NCI-H2196 (cell line): ENCODE measurements at regions not wholly inside any gene's neighbourhood (a gene's known extent, or its start where the extent isn't known, plus 50 kb on each side); places are given as distances from the start of the nearest gene placed in this dataset.

Source experiments
- DNase-seq: peaks from one replicate; lab custom pipeline; 2025; ENCODE audit not compliant: unreplicated experiment; lab: John Stamatoyannopoulos, UW

DNA sequence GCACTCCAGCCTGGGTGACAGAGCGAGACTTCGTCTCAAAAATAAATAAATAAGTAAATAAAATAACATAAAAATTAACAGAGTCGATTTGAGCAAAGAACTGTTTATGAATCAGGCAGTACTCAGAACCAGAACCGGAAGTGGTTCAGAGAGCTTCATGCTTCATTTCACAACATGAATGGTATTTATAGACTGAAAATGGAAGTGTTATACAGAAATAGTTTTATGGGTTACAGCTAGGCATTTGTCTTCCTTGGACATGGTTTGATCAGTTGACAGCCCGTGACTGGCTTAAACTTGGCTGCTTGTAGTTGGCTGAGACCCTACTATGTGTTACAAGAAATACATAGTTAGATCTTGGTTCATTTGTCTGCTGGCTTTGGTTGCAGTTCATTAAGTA is 216.0 kb upstream of the MCTP2 start:
- DNase-seq: no peak

DNA sequence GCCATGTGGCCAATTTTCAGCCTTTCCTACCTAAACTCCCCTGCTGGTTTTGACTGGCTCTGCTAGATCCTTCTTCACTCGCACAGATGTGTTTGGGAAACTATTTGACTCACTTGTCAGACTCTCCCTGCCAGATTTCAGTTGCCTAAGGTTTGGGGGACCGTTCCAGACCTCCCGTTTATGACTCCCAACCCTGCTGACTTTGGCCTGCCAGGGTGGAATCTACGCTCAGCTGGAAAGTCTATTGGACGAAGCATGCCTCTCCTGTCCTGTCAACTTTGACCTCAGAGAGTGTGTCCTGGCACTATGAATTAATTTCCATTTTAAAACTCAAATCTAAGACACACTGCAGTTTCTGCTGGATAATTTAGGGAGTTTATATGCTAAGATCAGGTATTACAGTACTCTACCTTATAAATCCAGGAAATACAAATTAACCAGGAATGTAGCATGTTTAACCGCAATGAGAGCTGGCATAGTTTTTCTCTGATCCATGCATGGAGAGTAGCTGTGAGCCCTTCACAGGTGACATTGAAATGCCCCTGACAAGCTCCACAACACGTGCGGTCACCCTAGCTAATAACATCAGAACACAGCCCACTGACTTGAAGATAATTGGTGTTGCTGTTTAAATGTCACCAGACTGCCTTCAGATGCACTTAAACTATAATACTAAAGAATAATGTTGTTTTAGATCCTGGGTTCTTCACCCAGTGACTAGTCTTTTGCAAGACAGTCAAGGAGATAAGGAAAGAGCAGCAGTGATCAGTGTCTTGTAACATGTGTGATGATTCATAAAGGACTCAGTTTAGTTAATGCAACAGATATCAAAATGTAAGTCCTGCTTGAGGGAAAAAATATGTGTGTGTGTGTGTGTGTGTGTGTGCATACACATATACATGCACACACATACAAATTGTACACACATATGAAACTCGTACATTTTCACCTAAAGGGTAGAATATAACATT is 223.0 kb upstream of the MCTP2 start:
- no peak for DNase-seq

DNA sequence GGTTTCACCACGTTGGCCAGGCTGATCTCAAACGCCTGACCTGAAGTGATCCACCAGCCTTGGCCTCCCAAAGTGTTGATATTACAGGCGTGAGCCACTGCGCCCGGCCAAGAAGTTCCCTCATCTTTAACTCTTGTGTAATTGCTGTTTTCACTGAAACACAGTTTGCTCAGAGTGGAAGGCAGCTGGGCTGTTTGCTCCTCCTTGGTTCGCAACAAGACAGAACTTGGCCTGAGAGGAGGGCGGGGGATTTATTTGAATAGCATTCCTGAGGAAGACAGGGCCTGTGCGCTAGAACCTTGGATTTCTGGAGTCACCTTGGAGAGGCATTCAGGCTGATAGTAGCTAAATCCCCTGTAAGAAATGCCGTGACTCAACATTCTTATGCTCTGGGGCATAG is 226.7 kb upstream of the MCTP2 start:
- DNase-seq: no peak

DNA sequence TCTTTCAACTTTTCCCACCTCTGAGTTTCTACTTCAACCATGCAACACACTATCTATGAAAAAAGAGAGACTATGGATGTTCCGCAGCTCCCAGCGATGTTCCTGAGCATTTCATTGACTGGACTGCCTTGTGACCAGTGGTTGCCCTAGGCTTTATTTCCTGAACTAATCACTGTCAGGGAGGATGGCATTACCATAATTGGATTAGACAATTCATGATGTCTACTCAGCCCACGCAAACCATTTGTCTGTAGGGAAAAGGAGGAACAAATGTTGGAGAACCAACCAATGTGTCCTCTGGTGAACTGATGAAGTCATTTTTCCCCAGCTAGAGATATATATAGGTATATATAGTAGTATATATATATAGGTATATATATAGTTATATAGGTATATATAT is 229.3 kb upstream of the MCTP2 start:
- DNase-seq: no peak

DNA sequence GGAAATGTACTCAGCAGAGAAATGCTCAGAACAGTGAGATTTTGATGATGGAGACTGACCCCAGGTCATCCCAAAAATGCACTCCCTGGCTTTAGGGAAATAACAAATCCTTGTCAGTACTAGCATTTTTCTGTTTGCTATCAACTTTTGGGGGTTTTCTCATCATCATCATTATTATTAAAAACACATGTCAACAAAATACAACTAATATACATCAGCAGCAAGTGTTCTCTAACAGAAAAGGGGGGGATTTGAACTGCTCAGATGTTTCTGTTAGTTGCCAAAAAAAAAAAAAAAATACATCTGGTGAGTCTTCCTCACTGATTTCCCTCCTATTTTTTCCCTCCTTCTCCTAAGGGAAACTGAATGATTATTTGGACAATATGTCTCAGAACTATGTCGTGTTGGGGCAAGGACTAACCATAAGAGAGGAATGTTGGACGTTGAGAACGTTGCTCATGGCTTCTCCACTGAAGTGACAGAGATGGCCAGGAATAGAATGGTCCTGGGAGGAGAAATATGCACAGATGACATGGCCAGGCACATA is 230.0 kb upstream of the MCTP2 start:
- no peak for DNase-seq

DNA sequence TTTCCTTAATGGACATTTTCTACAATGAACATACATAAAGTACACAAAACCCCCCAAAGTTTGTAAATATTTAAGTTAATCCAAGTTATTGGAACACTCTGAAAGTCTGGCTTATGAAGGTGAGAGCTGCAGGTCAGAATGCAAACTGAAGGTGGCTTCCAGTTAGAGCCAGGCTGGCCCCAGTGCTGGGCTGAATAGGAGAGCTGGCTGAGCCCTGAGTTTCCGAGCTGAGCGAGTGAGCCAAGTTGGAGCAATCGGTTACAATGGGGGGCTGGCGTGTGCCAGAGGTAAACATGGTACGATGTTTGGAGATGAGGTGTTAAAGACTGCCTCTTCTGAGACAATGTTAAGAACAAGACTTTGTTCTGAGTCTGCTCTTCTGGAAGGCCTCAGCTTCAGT is 230.8 kb upstream of the MCTP2 start:
- DNase-seq: no peak

DNA sequence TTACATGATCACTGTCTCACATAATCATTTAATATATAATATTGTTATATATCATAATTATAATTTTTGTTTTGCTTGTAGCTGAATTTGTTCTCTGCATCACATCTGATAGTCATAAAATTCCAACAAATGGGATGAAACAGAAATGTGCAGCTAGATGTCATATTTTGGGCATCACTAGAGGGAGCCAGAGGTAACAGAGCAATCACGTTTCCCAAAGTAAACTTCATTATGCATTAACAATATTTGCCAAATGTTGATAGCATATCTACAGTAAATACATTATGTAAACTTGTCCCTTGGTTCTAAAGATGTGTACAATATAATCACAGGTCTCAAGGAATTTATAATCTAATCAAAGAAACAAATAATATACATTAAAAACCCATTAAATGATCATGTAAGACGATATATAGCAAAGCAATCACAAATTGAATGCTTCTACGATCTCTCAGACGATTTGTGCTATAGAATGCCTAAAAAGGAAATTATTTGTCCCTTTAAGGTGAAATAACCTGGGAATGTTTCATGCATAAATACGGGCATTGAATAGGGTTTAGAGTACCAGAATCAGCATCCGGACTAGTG is 234.2 kb upstream of the MCTP2 start:
- DNase-seq: no peak

DNA sequence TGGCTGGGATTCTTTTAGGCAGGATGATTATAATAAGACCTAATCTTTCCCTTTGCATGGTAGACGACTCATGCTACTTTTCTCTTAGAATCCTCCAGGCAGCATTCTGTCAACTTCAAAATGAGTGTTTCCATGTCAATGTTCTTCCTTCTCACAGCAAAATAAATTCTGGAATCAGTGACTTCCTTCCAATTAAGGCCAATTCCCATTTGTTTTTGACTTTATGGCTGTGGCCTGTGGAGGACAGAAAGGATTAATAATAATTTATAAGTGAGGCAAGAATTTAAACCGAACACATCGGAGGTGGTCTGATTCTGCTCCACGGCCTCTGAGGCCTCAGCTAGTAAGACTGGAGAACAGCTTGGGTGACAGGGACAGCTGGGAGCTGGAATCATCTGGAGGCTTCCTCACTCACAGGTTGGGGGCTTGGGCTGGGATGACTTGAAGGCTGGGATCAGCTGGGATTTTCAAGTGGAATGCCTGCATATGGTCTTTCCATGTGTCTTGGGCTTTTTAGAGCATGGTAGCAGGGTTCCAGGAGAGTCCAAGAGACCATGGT is 241.8 kb upstream of the MCTP2 start:
- no peak for DNase-seq

DNA sequence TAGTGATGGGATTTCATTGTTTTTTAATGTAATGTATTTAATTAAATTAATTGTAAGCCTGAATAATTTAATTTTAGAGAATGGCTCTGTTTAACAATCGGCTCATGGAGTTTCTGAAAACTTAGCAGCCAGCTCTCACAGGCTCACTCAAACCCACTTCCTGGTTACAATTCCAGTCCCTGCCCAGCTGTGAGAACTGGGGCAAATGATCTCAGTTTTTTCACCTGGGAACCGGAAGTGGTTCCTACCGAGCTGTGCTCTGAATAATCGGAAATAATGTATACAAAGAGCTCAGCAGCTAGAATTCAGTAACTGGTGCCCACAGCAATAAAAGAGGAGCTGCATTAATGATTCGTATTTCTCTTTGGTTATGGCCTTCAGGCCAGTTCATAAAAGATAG is 244.3 kb upstream of the MCTP2 start:
- DNase-seq: no peak

DNA sequence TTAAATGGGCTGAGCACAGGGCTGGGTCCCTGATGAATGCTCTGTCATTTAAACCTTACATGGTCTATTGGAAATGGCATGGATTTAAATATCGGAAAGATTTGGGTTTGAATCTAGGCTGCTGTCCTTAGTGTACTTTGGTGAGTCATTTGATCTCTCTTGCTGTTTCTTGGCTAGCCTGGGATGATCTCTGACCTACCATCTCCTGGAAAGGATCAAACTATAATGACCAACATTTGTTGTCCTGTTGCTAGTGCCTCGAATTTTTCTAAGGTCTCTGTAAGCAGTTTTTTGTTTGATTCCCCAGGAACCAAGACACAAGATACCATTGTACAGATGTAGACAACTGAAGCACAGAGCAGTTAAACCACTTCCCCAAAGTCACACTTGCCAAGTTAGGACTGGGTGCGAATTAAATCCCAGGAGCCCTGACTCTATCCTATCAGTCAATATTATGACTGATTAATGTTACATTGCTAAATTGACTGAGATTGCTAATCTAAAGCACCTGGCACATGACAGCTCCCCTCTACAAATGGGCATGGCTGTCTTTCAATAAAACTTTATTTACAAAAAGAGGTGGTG is 244.9 kb upstream of the MCTP2 start:
- no peak for DNase-seq

DNA sequence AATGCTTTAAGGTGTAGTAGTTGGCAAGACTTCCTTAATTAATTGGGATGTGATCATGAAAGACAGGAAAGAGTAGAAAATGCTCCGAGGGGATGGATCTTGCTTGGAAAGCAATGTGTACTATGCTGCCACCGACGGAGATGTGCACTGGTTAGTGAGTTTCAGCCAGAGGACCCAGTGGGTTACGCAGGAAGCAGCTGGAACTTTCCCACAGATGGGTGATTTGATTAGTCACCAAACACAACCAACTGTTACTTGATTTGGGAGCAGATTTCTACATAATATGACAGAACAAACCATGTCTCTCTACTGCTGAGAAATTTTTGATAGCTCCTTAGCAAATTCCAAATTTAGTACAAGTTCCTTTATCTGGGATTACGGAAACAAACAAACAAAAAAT is 245.4 kb upstream of the MCTP2 start:
- DNase-seq: no peak

DNA sequence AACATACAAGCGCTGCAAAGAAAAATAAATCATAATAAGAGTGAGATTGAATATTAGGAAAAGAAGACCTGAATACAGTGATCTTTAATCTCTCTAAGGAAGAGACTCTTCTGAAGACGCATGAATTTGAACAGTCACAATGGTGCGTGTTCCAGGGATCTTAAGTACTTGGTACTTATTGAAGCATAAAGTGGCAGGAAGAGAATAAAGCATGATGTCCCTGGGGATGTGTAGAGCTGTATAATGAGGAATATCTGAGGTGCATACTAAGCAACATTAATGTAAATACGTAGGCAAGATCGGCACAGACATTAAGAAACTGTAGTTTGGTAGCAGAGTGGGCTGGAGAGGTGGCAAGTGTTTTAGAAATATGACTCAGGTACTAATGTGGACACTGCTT is 246.2 kb upstream of the MCTP2 start:
- no peak for DNase-seq

DNA sequence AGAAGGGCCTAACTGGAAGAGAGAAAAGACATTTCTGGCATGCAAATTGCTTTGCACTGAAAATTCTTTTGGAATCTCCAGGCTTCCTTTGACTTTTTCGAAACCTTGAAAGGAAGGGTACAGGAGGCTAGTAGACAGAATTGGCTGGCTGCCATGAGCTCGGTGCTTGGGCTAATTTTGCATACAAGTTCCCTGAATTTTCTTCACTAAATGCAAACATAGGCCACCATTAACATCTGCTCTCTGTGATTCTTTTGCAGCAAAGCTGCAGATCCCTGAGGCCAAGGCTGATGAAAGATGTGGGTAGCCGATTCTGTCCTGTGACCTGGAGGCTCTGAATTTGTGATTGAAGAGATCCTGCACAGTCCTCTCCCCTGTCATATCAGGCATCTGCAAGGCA is 247.8 kb upstream of the MCTP2 start:
- no peak for DNase-seq

DNA sequence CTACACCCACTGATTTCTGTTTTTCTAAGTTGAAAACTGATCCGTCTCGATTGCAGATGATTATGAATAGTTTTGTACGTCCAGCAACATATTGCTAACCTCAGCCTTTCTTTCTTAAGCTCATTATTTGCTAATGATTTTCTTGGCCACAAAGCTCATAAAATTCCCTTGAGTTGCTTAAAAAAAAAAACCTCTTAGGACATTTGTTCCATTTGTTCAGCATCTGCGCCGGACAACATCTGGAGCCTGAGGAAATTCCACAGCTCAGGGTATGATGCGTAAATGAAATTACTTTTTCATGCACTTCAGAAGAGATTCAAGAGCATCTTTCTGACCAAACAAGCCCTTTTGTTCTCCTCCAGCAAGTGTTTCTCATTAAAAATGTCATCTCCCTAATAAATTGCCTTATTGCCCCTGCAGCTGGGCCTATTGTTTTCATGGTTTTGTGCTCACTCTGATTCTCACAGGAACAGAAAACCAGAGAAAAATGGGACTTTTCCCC is 249.1 kb upstream of the MCTP2 start:
- no peak for DNase-seq

DNA sequence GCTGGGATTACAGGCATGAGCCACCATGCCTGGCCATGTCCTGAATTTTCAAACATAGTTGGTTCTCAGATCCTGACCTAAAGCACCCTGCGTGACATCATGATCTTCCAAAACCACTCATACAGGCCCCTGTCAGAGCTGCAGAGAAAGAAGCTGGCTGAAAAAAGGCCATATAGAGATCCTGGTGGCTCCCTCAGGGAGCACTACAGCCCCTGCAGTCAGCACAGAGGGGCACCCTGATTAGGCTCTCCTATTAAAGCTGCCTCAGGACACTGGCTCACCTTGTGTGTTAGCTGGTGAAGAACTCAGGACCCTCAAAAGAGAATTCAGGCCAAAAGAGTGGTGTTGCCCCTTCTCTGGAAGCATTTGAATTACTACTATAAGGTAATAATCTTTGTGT is 249.7 kb upstream of the MCTP2 start:
- DNase-seq: no peak

DNA sequence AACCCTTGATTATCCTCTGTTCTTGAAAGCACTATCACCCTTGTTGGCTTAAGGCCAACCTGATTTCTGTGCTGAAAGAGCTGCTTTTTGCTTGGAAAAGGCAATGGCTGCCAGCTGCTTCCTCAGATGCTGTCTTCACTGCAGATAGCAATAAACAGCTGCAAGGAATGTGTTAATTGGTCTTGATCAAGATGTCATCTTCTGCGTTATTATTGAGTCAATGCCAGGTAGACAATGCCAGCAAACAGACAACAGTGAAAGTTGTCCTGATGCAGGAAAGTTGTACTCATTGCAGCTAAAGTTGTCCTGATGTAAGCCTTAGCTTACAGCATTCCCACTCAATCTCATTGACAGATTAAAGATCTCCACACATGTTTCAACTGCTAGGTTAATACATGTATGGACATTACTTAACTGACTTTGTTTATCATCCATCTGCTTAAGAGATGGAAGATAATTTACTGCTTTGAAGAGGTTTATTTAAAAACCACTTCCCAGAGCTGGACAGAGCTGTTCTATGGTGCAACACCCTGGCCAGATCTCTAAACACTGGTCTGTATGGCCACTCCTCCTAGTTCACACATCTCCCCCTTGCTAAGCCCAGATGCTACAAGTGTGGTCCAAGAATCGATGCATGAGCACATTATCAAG is 251.0 kb upstream of the MCTP2 start:
- DNase-seq: no peak

DNA sequence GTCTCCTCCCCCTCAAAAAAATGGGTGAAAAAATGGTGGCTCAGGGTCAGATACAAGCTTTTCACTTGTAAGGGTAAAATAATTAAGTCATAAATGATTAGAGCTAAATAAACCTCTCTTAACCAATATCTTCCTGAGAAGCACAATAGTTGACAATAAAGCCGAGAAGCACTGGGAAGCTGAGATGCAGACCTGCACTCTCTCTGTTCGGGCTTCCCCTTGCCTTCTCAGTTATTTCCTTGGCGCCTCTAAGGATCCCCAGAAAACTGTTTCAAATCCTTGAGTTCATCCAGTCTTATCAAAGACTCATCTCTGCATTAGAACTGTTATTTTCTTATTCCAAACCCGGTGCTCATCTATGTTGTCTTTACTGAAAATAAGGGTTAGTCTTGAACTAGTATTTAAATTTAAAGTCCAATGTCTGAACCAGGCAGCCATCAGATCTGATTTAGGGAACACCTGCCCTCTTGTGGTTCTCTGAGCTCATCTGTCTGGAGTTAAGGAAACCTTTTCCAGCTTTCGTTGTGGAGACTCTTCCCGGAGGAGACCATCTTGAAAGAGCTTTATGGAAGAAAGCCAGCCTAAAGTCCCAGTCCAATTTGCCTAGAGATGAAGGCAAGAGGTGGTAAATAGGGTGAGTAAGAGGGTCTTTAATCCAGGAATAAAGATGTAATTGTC is 256.4 kb upstream of the MCTP2 start:
- no peak for DNase-seq

DNA sequence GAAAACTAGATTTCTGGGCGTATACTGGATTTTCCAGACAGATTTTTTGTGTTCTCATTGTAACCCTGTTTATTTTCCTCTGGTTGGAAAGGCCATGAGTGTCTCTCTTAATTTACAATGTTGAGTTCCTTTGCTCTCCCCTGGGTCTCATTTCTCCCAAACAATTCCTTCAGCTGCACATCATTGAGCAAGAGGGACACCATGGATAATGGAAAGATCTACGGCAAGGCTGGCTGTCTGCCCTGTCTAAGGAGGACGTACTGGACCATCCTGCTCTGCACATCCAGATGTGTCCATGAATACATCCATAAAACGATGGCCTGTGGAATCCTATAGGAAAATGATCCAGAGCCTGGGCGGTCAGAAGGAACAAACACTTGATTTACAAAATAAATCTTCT is 258.1 kb upstream of the MCTP2 start:
- no peak for DNase-seq

DNA sequence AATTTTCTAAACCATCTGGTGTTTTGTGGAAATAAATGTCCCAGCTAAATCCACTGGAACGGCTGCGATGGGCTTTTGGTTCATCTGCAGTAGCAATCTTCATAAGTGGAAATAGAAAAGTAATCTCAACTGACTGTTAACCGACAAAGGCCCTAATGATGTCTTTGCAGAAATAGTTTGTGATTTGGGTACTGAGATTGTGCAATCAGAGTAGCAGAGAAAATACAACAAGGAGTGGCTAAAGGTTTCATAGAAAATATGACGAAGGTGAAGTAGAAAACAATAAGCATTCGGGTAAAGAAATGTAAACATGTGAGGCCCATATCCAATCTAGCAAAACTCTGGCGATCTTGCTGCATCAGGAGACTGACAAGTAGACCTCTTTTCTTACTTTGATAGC is 262.6 kb upstream of the MCTP2 start:
- no peak for DNase-seq

DNA sequence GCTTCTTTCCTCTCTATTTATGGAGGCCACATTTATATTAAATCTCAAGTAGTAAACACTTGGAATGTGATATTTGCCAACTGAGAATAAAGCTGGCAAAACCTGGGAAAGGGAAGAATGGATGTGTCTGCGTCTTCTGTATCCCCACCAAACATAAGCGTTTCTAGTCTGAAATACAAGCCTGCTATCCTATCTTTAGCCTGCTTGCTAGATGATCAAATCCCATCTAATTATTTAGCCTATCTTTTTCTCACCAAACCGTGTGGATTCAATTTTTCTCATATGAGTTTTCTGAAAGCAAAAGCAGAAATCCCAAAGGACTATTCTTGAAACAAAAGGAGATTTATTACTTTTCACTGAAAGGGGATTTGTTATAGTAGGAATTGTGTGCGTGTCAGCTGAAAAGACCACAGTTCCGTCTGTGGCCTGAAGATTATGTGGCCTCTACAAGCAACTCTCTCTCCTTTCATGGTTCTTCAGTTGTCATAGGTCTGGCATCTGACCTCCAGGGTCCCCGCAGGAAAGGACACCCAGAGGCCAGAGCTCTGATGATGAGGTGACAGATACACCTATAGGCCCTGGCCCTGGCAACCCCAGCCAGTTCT is 266.0 kb upstream of the MCTP2 start:
- no peak for DNase-seq
